Loucy (cell line): ENCODE measurements at regions not wholly inside any gene's neighbourhood (a gene's known extent, or its start where the extent isn't known, plus 50 kb on each side); places are given as distances from the start of the nearest gene placed in this dataset.

Experiments
- H2AFZ ChIP-seq: fragments of 200-600 bp; sonication (generic); 2 replicates; pipeline ENCODE4 v1.6.0; 2016; ENCODE audit warnings: antibody characterized with exemption, mild to moderate bottlenecking, low read length, moderate library complexity
- H3F3A ChIP-seq: fragments of 200-600 bp; 2 replicates; pipeline ENCODE4 v1.6.0; 2016; ENCODE audit warnings: antibody characterized with exemption, low read depth, mild to moderate bottlenecking
- H3K27me3 ChIP-seq: fragments of 200-600 bp; sonication (generic); 2 replicates; pipeline ENCODE4 v1.6.1; 2014; ENCODE audit warnings: low read length, mild to moderate bottlenecking; ENCODE audit not compliant: insufficient read depth, poor library complexity, severe bottlenecking
- H3K36me3 ChIP-seq: fragments of 200-600 bp; sonication (generic); 2 replicates; pipeline ENCODE4 v1.6.1; 2016; ENCODE audit warnings: low read length; ENCODE audit not compliant: insufficient read depth
- H3K4me1 ChIP-seq: fragments of 200-600 bp; sonication (generic); 2 replicates; pipeline ENCODE4 v1.5.1; 2014; ENCODE audit warnings: low read length, mild to moderate bottlenecking; ENCODE audit not compliant: insufficient read depth, poor library complexity, severe bottlenecking
- H3K4me2 ChIP-seq: fragments of 200-600 bp; sonication (generic); 2 replicates; pipeline ENCODE4 v1.6.0; 2014; ENCODE audit warnings: antibody characterized with exemption, low read length, low read depth, mild to moderate bottlenecking; ENCODE audit not compliant: poor library complexity, severe bottlenecking
- H3K4me3 ChIP-seq: fragments of 200-600 bp; sonication (generic); 2 replicates; pipeline ENCODE4 v1.5.1; 2014; ENCODE audit warnings: low read length, mild to moderate bottlenecking, mixed read lengths; ENCODE audit not compliant: poor library complexity, severe bottlenecking
- H3K79me2 ChIP-seq: fragments of 200-600 bp; sonication (generic); 2 replicates; pipeline ENCODE4 v1.6.1; 2014; ENCODE audit warnings: low read length; ENCODE audit not compliant: insufficient read depth
- H3K9ac ChIP-seq: fragments of 200-600 bp; sonication (generic); 2 replicates; pipeline ENCODE4 v1.6.0; 2014; ENCODE audit warnings: mild to moderate bottlenecking, low read depth, low read length, moderate library complexity; ENCODE audit not compliant: poor library complexity, severe bottlenecking
- H3K9me2 ChIP-seq: fragments of 200-600 bp; sonication (generic); replicated peaks from 2 replicates; pipeline ENCODE4 v1.6.1; 2016; ENCODE audit warnings: low read depth, low read length, mixed read lengths
- H3K9me3 ChIP-seq: fragments of 200-600 bp; sonication (generic); 2 replicates; pipeline ENCODE4 v1.6.1; 2014; ENCODE audit warnings: mild to moderate bottlenecking, antibody characterized with exemption, low read length, low read depth; ENCODE audit not compliant: insufficient read depth
- H4K20me1 ChIP-seq: fragments of 200-600 bp; sonication (generic); 2 replicates; pipeline ENCODE4 v1.6.0; 2014; ENCODE audit warnings: antibody characterized with exemption, low read length, mild to moderate bottlenecking; ENCODE audit not compliant: insufficient read depth, poor library complexity, severe bottlenecking
- CTCF ChIP-seq: fragments of 200-600 bp; sonication (generic); conservative IDR thresholded peaks from 2 replicates; pipeline ENCODE4 v1.5.1; 2014; ENCODE audit warnings: mild to moderate bottlenecking, antibody characterized with exemption, low read length
- EZH2phosphoT487 ChIP-seq: fragments of 200-600 bp; IDR thresholded peaks from 2 replicates; pipeline ENCODE4 v1.6.1; 2018; ENCODE audit warnings: antibody characterized with exemption, mild to moderate bottlenecking, moderate library complexity, borderline replicate concordance

GRCh38 chr2:226640501-226640900 is 159.1 kb downstream of the IRS1 start:
- H3K9me2 ChIP-seq: no peaks in the 10 kb centered on the region
- no peak overlapping the region for H3K9ac ChIP-seq
- H3K36me3 ChIP-seq: no peaks in the 10 kb centered on the region
- H3K4me1 ChIP-seq: no peaks in the 10 kb centered on the region
- no peak overlapping the region for H3K4me3 ChIP-seq
- H2AFZ ChIP-seq: no peak overlapping the region
- TF ChIP-seq EZH2phosphoT487 (no peak), CTCF (no peak)
- no peaks in the 10 kb centered on the region for H4K20me1 ChIP-seq
- no peaks in the 10 kb centered on the region for H3K9me3 ChIP-seq
- H3F3A ChIP-seq: no peaks in the 10 kb centered on the region
- H3K4me2 ChIP-seq: no peak overlapping the region
- no peaks in the 10 kb centered on the region for H3K79me2 ChIP-seq
- peaks cover 42% of the 10 kb centered on the region for H3K27me3 ChIP-seq

GRCh38 chr2:226639550-226639949 is 160.1 kb downstream of the IRS1 start:
- no peaks in the 10 kb centered on the region for H3K9me2 ChIP-seq
- no peaks in the 10 kb centered on the region for H3K9me3 ChIP-seq
- H3K36me3 ChIP-seq: no peaks in the 10 kb centered on the region
- no peaks in the 10 kb centered on the region for H3K4me1 ChIP-seq
- no peak overlapping the region for H3K9ac ChIP-seq
- H4K20me1 ChIP-seq: no peaks in the 10 kb centered on the region
- H3K79me2 ChIP-seq: no peaks in the 10 kb centered on the region
- H3K4me3 ChIP-seq: no peak overlapping the region
- H2AFZ ChIP-seq: no peak overlapping the region
- no peak overlapping the region for H3K4me2 ChIP-seq
- H3K27me3 ChIP-seq: peaks cover 32% of the 10 kb centered on the region
- TF ChIP-seq CTCF (no peak), EZH2phosphoT487 (no peak)
- H3F3A ChIP-seq: no peaks in the 10 kb centered on the region

- no peaks in the 10 kb centered on the region for H3K9me2 ChIP-seq
- H2AFZ ChIP-seq: no peak overlapping the region
- no peaks in the 10 kb centered on the region for H3K79me2 ChIP-seq
- TF ChIP-seq EZH2phosphoT487: no peak
- TF ChIP-seq CTCF: no peak
- no peaks in the 10 kb centered on the region for H3K36me3 ChIP-seq
- no peaks in the 10 kb centered on the region for H3K4me1 ChIP-seq
- H3K27me3 ChIP-seq: peaks cover 22% of the 10 kb centered on the region
- H3K9me3 ChIP-seq: no peaks in the 10 kb centered on the region
- no peaks in the 10 kb centered on the region for H4K20me1 ChIP-seq
- no peak overlapping the region for H3K9ac ChIP-seq
- H3F3A ChIP-seq: no peaks in the 10 kb centered on the region
- no peak overlapping the region for H3K4me2 ChIP-seq
- H3K4me3 ChIP-seq: no peak overlapping the region
Measured at GRCh38 chr2:226638576-226638975, 161.0 kb downstream of the IRS1 start.
